DMS 273 (cell line): ENCODE measurements at regions not wholly inside any gene's neighbourhood (a gene's known extent, or its start where the extent isn't known, plus 50 kb on each side); places are given as distances from the start of the nearest gene placed in this dataset.

Experiments
- DNase-seq: peaks from one replicate; lab custom pipeline; 2025; ENCODE audit not compliant: unreplicated experiment; lab: John Stamatoyannopoulos, UW

- no peak for DNase-seq
Measured at GRCh38 chr6:170100046-170100445, 190.8 kb downstream of the DLL1 start.

- no peak for DNase-seq
Measured at GRCh38 chr6:170099387-170099786, 191.5 kb downstream of the DLL1 start.

GRCh38 chr6:170098428-170099170 lies 192.3 kb downstream of the DLL1 start:
- DNase-seq: no peak

- no peak for DNase-seq
Measured at GRCh38 chr6:170097505-170098427, 193.1 kb downstream of the DLL1 start.

GRCh38 chr6:170096803-170097504 lies 193.9 kb downstream of the DLL1 start:
- no peak for DNase-seq

GRCh38 chr6:170096191-170096802 lies 194.6 kb downstream of the DLL1 start:
- DNase-seq: no peak

- DNase-seq: no peak
Measured at GRCh38 chr6:170095273-170095981, 195.5 kb downstream of the DLL1 start.

- no peak for DNase-seq
Measured at GRCh38 chr6:170094686-170095272, 196.1 kb downstream of the DLL1 start.

GRCh38 chr6:170093658-170094596 lies 197.0 kb downstream of the DLL1 start:
- no peak for DNase-seq

GRCh38 chr6:170093276-170093657 lies 197.6 kb downstream of the DLL1 start:
- no peak for DNase-seq

GRCh38 chr6:170092826-170093225 lies 198.1 kb downstream of the DLL1 start:
- DNase-seq: no peak

GRCh38 chr6:170091639-170092579 lies 199.0 kb downstream of the DLL1 start:
- no peak for DNase-seq

- DNase-seq: no peak
Measured at GRCh38 chr6:170091000-170091638, 199.8 kb downstream of the DLL1 start.

- DNase-seq: no peak
Measured at GRCh38 chr6:170090561-170090960, 200.3 kb downstream of the DLL1 start.

- no peak for DNase-seq
Measured at GRCh38 chr6:170089963-170090362, 200.9 kb downstream of the DLL1 start.

- no peak for DNase-seq
Measured at GRCh38 chr6:170088582-170088955, 202.3 kb downstream of the DLL1 start.

GRCh38 chr6:170087941-170088581 lies 202.8 kb downstream of the DLL1 start:
- no peak for DNase-seq
